ENCODE measurements at regions not wholly inside any gene's neighbourhood (a gene's known extent, or its start where the extent isn't known, plus 50 kb on each side); places are given as distances from the start of the nearest gene placed in this dataset.

- TF ChIP-seq TAF1 (IDR thresholded peaks at IDR 0.05; ENCODE audit: borderline replicate concordance, low read depth, low read length), result no peak
- TF ChIP-seq POLR2A (IDR thresholded peaks at IDR 0.05; ENCODE audit: low read depth, low read length), result no peak
Observed at GRCh38 chr5:56499901-56500300, 266.8 kb upstream of the ANKRD55 start.
